ENCODE measurements at regions not wholly inside any gene's neighbourhood (a gene's known extent, or its start where the extent isn't known, plus 50 kb on each side); places are given as distances from the start of the nearest gene placed in this dataset.

GRCh38 chr13:34174671-34175145 lies 356.8 kb downstream of the RFC3 start:
- H3K4me1 ChIP-seq (ENCODE audit: control insufficient read depth in 1 of 2, insufficient read depth in 2 of 2, low read length in 2 of 2): no peaks in the 10 kb centered on the region
- H3K9ac ChIP-seq (ENCODE audit: low read length): no peak overlapping the region
- DNase-seq: no peak
- no peaks in the 10 kb centered on the region for H3K79me2 ChIP-seq (ENCODE audit: control insufficient read depth, insufficient read depth, low read length, poor library complexity)
- H4K12ac ChIP-seq (ENCODE audit: low read depth, low read length): no peak overlapping the region
- no peak overlapping the region for H2AK5ac ChIP-seq (ENCODE audit: low read length)
- no peak overlapping the region for H2BK12ac ChIP-seq (ENCODE audit: low read length)
- no peaks in the 10 kb centered on the region for H3K27me3 ChIP-seq (ENCODE audit: insufficient read depth, low read length)
- H3K36me3 ChIP-seq (ENCODE audit: control insufficient read depth in 1 of 2, insufficient read depth in 2 of 2, low read length in 2 of 2): no peaks in the 10 kb centered on the region
- H3K14ac ChIP-seq (ENCODE audit: low read length): no peak overlapping the region
- H3K23ac ChIP-seq (ENCODE audit: low read length): no peak overlapping the region
- no peak overlapping the region for H2AFZ ChIP-seq (ENCODE audit: insufficient read depth, low read length, poor library complexity)
- H3K4me2 ChIP-seq (ENCODE audit: low read length): no peak overlapping the region
- WGBS (ENCODE audit: extremely low coverage, insufficient coverage, insufficient read length): no CpG with 5 or more reads among the region's 2 CpGs
- no peak overlapping the region for H3K4ac ChIP-seq (ENCODE audit: low read depth, low read length)
- H2BK5ac ChIP-seq (ENCODE audit: low read depth, low read length, poor library complexity): no peak overlapping the region
- no peak overlapping the region for H4K8ac ChIP-seq (ENCODE audit: low read depth, low read length)
- no peak overlapping the region for H3K4me3 ChIP-seq (ENCODE audit: low read depth, low read length)
- H3K79me1 ChIP-seq (ENCODE audit: low read length): no peaks in the 10 kb centered on the region
- H3K9me3 ChIP-seq (ENCODE audit: insufficient read depth, low read depth, low read length): no peaks in the 10 kb centered on the region
- no peak overlapping the region for H2BK120ac ChIP-seq (ENCODE audit: insufficient read depth, low read length, poor library complexity)
- H3K27ac ChIP-seq (ENCODE audit: low read depth, low read length): no peak overlapping the region
- no peak overlapping the region for H4K91ac ChIP-seq (ENCODE audit: low read depth, low read length)
- H3K18ac ChIP-seq (ENCODE audit: low read length): no peak overlapping the region

- H3K4ac ChIP-seq (ENCODE audit: low read depth, low read length): no peak overlapping the region
- no peak overlapping the region for H3K14ac ChIP-seq (ENCODE audit: low read length)
- no peaks in the 10 kb centered on the region for H3K9me3 ChIP-seq (ENCODE audit: insufficient read depth, low read depth, low read length)
- no peak overlapping the region for H3K27ac ChIP-seq (ENCODE audit: low read depth, low read length)
- H3K9ac ChIP-seq (ENCODE audit: low read length): no peak overlapping the region
- H2AFZ ChIP-seq (ENCODE audit: insufficient read depth, low read length, poor library complexity): no peak overlapping the region
- H2BK5ac ChIP-seq (ENCODE audit: low read depth, low read length, poor library complexity): no peak overlapping the region
- no peak overlapping the region for H4K12ac ChIP-seq (ENCODE audit: low read depth, low read length)
- no peaks in the 10 kb centered on the region for H3K27me3 ChIP-seq (ENCODE audit: insufficient read depth, low read length)
- H3K18ac ChIP-seq (ENCODE audit: low read length): no peak overlapping the region
- H3K4me1 ChIP-seq (ENCODE audit: control insufficient read depth in 1 of 2, insufficient read depth in 2 of 2, low read length in 2 of 2): no peaks in the 10 kb centered on the region
- H4K91ac ChIP-seq (ENCODE audit: low read depth, low read length): no peak overlapping the region
- no peak overlapping the region for H3K4me3 ChIP-seq (ENCODE audit: low read depth, low read length)
- no CpG with 5 or more reads among the region's 2 CpGs for WGBS (ENCODE audit: extremely low coverage, insufficient coverage, insufficient read length)
- H2BK12ac ChIP-seq (ENCODE audit: low read length): no peak overlapping the region
- H2AK5ac ChIP-seq (ENCODE audit: low read length): no peak overlapping the region
- no peak overlapping the region for H2BK120ac ChIP-seq (ENCODE audit: insufficient read depth, low read length, poor library complexity)
- no peaks in the 10 kb centered on the region for H3K79me2 ChIP-seq (ENCODE audit: control insufficient read depth, insufficient read depth, low read length, poor library complexity)
- no peak overlapping the region for H4K8ac ChIP-seq (ENCODE audit: low read depth, low read length)
- no peaks in the 10 kb centered on the region for H3K36me3 ChIP-seq (ENCODE audit: control insufficient read depth in 1 of 2, insufficient read depth in 2 of 2, low read length in 2 of 2)
- H3K79me1 ChIP-seq (ENCODE audit: low read length): no peaks in the 10 kb centered on the region
- no peak overlapping the region for H3K23ac ChIP-seq (ENCODE audit: low read length)
- no peak for DNase-seq
- H3K4me2 ChIP-seq (ENCODE audit: low read length): no peak overlapping the region
Measured at GRCh38 chr13:34175551-34175950, 357.6 kb downstream of the RFC3 start.

GRCh38 chr13:34176633-34177032 lies 358.7 kb downstream of the RFC3 start:
- Histone ChIP-seq H2AK5ac (ENCODE audit: low read length) (no peak overlapping the region), H3K23ac (ENCODE audit: low read length) (no peak overlapping the region), H2BK5ac (ENCODE audit: low read depth, low read length, poor library complexity) (no peak overlapping the region), H4K91ac (ENCODE audit: low read depth, low read length) (no peak overlapping the region), H3K4me3 (ENCODE audit: low read depth, low read length) (no peak overlapping the region), H2BK120ac (ENCODE audit: insufficient read depth, low read length, poor library complexity) (no peak overlapping the region), H3K27ac (ENCODE audit: low read depth, low read length) (no peak overlapping the region), H3K9ac (ENCODE audit: low read length) (no peak overlapping the region), H3K4me2 (ENCODE audit: low read length) (no peak overlapping the region), H3K36me3 (ENCODE audit: control insufficient read depth in 1 of 2, insufficient read depth in 2 of 2, low read length in 2 of 2) (no peaks in the 10 kb centered on the region), H3K9me3 (ENCODE audit: insufficient read depth, low read depth, low read length) (no peaks in the 10 kb centered on the region), H3K79me2 (ENCODE audit: control insufficient read depth, insufficient read depth, low read length, poor library complexity) (no peaks in the 10 kb centered on the region), H3K79me1 (ENCODE audit: low read length) (no peaks in the 10 kb centered on the region), H4K12ac (ENCODE audit: low read depth, low read length) (no peak overlapping the region), H3K27me3 (ENCODE audit: insufficient read depth, low read length) (no peaks in the 10 kb centered on the region), H3K14ac (ENCODE audit: low read length) (no peak overlapping the region), H3K18ac (ENCODE audit: low read length) (no peak overlapping the region), H3K4me1 (ENCODE audit: control insufficient read depth in 1 of 2, insufficient read depth in 2 of 2, low read length in 2 of 2) (no peaks in the 10 kb centered on the region), H4K8ac (ENCODE audit: low read depth, low read length) (no peak overlapping the region), H3K4ac (ENCODE audit: low read depth, low read length) (no peak overlapping the region), H2BK12ac (ENCODE audit: low read length) (no peak overlapping the region), H2AFZ (ENCODE audit: insufficient read depth, low read length, poor library complexity) (no peak overlapping the region)
- peak; percentile 19 to 45 for DNase-seq
- no CpG with 5 or more reads among the region's 5 CpGs for WGBS (ENCODE audit: extremely low coverage, insufficient coverage, insufficient read length)

GRCh38 chr13:34179481-34179880 lies 361.5 kb downstream of the RFC3 start:
- no peak overlapping the region for H4K91ac ChIP-seq (ENCODE audit: low read depth, low read length)
- no peak overlapping the region for H3K23ac ChIP-seq (ENCODE audit: low read length)
- no peak overlapping the region for H2AFZ ChIP-seq (ENCODE audit: insufficient read depth, low read length, poor library complexity)
- no peaks in the 10 kb centered on the region for H3K27me3 ChIP-seq (ENCODE audit: insufficient read depth, low read length)
- H3K79me2 ChIP-seq (ENCODE audit: control insufficient read depth, insufficient read depth, low read length, poor library complexity): no peaks in the 10 kb centered on the region
- H2BK5ac ChIP-seq (ENCODE audit: low read depth, low read length, poor library complexity): no peak overlapping the region
- H3K36me3 ChIP-seq (ENCODE audit: control insufficient read depth in 1 of 2, insufficient read depth in 2 of 2, low read length in 2 of 2): no peaks in the 10 kb centered on the region
- H3K18ac ChIP-seq (ENCODE audit: low read length): no peak overlapping the region
- DNase-seq: no peak
- H2BK120ac ChIP-seq (ENCODE audit: insufficient read depth, low read length, poor library complexity): no peak overlapping the region
- no peak overlapping the region for H2AK5ac ChIP-seq (ENCODE audit: low read length)
- H3K4me2 ChIP-seq (ENCODE audit: low read length): no peak overlapping the region
- WGBS (ENCODE audit: extremely low coverage, insufficient coverage, insufficient read length): no CpG with 5 or more reads among the region's 1 CpG
- H3K4me3 ChIP-seq (ENCODE audit: low read depth, low read length): no peak overlapping the region
- no peak overlapping the region for H2BK12ac ChIP-seq (ENCODE audit: low read length)
- H3K9me3 ChIP-seq (ENCODE audit: insufficient read depth, low read depth, low read length): no peaks in the 10 kb centered on the region
- H4K12ac ChIP-seq (ENCODE audit: low read depth, low read length): no peak overlapping the region
- no peak overlapping the region for H3K9ac ChIP-seq (ENCODE audit: low read length)
- H3K4ac ChIP-seq (ENCODE audit: low read depth, low read length): no peak overlapping the region
- H3K14ac ChIP-seq (ENCODE audit: low read length): no peak overlapping the region
- H3K27ac ChIP-seq (ENCODE audit: low read depth, low read length): no peak overlapping the region
- H4K8ac ChIP-seq (ENCODE audit: low read depth, low read length): no peak overlapping the region
- no peaks in the 10 kb centered on the region for H3K79me1 ChIP-seq (ENCODE audit: low read length)
- H3K4me1 ChIP-seq (ENCODE audit: control insufficient read depth in 1 of 2, insufficient read depth in 2 of 2, low read length in 2 of 2): no peaks in the 10 kb centered on the region

All from trophoblast cell (in vitro differentiated cells and primary cell).